ENCODE measurements at regions not wholly inside any gene's neighbourhood (a gene's known extent, or its start where the extent isn't known, plus 50 kb on each side); places are given as distances from the start of the nearest gene placed in this dataset.

DNA sequence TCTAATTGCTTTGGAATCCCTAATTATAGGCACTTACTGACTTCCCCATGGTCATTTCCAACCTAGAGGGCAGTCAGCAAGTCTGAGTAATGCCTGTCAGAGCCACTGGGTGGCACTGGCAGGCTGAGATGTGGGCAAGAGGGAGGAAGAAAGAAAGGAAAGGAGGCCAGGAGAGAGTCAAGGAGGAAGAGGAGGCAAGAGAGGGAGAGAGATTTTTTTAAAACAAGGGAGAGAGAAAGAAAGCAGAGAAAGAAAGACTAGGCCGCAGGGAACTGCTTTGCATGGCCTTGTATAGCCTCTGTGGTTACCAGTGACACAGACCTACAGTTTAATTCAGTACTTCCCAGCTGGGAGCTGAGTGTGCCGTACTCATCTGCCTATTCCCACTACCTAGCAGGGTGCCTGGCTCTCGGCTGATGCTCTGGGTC lies 210.4 kb upstream of the ADO start:
- no peaks in the 10 kb centered on the region; a peak in 1 of 5 replicates for H3K9me3 Mint-ChIP-seq
- peaks cover 5% of the 10 kb centered on the region in 2 experiments; a peak in 3 of 4 replicates for H3K4me1 Mint-ChIP-seq
- H2BK5ac ChIP-seq (ENCODE audit: insufficient read length, low read length) = no peak overlapping the region
- no peaks in the 10 kb centered on the region for H3K36me3 Mint-ChIP-seq (ENCODE audit: insufficient read depth in 1 of 3, low read depth in 3 of 3)
- no peak overlapping the region for H4K8ac ChIP-seq (replicated peaks; ENCODE audit: insufficient read length, low read depth, low read length)
- no peak overlapping the region for H4K5ac ChIP-seq (ENCODE audit: insufficient read length, low read depth, low read length)
- no CpG with 5 or more reads among the region's 3 CpGs for WGBS (ENCODE audit: extremely low coverage, insufficient read length, low lambda C conversion rate)
- no peak overlapping the region for H3K27ac ChIP-seq (ENCODE audit: insufficient read length, low read depth, low read length)
- H3K4me1 ChIP-seq (ENCODE audit: insufficient read depth, low read length) = no peaks in the 10 kb centered on the region
- no peak overlapping the region for H3K4ac ChIP-seq (ENCODE audit: low read depth, low read length)
- no peak overlapping the region for H2BK12ac ChIP-seq (ENCODE audit: insufficient read length, low read depth, low read length)
- no peaks in the 10 kb centered on the region for H3K27me3 Mint-ChIP-seq (ENCODE audit: low read depth)
- no peak overlapping the region for H3T11ph ChIP-seq (ENCODE audit: low read length)
- no peak overlapping the region for H3K56ac ChIP-seq (ENCODE audit: insufficient read length, low read depth, low read length)
- no peaks in the 10 kb centered on the region for H4K20me1 ChIP-seq (ENCODE audit: control insufficient read depth, insufficient read depth, insufficient read length)
- no peak overlapping the region for H3K23ac ChIP-seq (ENCODE audit: insufficient read length, low read depth, low read length)
- H4K91ac ChIP-seq (ENCODE audit: insufficient read length, low read depth, low read length) = no peak overlapping the region
- no peak overlapping the region for H3K9ac ChIP-seq (ENCODE audit: extremely low read depth, insufficient read length, low read length)
- H3K18ac ChIP-seq (ENCODE audit: insufficient read length, low read depth, low read length) = no peak overlapping the region
- no peak overlapping the region for H2BK20ac ChIP-seq (ENCODE audit: low read depth, low read length, poor library complexity, severe bottlenecking)
- H3K4me3 Mint-ChIP-seq = peak overlapping the region in 1 of 2 experiments; percentile 11; a peak in 2 of 5 replicates
- peak; percentile 72 for DNase-seq
- H2AK5ac ChIP-seq (ENCODE audit: insufficient read length, low read length) = no peak overlapping the region
- H2AFZ ChIP-seq (ENCODE audit: low read length) = peak overlapping the region; percentile 76
- H3K4me2 ChIP-seq (ENCODE audit: insufficient read depth, insufficient read length, low read length) = no peak overlapping the region
- H3K79me2 ChIP-seq (ENCODE audit: insufficient read depth, low read length) = no peaks in the 10 kb centered on the region
- peak overlapping the region in 1 of 3 experiments; percentile 40; a peak in 1 of 7 replicates for H3K27ac Mint-ChIP-seq
- H2BK120ac ChIP-seq (ENCODE audit: low read depth, low read length, poor library complexity, severe bottlenecking) = no peak overlapping the region
- H3K23me2 ChIP-seq (ENCODE audit: insufficient read length, low read depth, low read length, poor library complexity, severe bottlenecking) = no peaks in the 10 kb centered on the region
- H3K79me1 ChIP-seq (ENCODE audit: insufficient read depth, low read depth, low read length, poor library complexity, severe bottlenecking) = no peaks in the 10 kb centered on the region
- no peaks in the 10 kb centered on the region for H3K27me3 ChIP-seq (ENCODE audit: insufficient read depth, low read length)
- H3K9me3 ChIP-seq (ENCODE audit: control insufficient read depth, low read depth, low read length) = no peaks in the 10 kb centered on the region
- H3K14ac ChIP-seq (ENCODE audit: insufficient read depth, low read length) = no peak overlapping the region
- no peak overlapping the region for H2BK15ac ChIP-seq (ENCODE audit: low read depth, low read length)
- TF ChIP-seq, protein P1, sequence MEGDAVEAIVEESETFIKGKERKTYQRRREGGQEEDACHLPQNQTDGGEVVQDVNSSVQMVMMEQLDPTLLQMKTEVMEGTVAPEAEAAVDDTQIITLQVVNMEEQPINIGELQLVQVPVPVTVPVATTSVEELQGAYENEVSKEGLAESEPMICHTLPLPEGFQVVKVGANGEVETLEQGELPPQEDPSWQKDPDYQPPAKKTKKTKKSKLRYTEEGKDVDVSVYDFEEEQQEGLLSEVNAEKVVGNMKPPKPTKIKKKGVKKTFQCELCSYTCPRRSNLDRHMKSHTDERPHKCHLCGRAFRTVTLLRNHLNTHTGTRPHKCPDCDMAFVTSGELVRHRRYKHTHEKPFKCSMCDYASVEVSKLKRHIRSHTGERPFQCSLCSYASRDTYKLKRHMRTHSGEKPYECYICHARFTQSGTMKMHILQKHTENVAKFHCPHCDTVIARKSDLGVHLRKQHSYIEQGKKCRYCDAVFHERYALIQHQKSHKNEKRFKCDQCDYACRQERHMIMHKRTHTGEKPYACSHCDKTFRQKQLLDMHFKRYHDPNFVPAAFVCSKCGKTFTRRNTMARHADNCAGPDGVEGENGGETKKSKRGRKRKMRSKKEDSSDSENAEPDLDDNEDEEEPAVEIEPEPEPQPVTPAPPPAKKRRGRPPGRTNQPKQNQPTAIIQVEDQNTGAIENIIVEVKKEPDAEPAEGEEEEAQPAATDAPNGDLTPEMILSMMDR (conservative IDR thresholded peaks at IDR 0.05) = peak; percentile 95

Measured in H9 (cell line).